ENCODE measurements at regions not wholly inside any gene's neighbourhood (a gene's known extent, or its start where the extent isn't known, plus 50 kb on each side); places are given as distances from the start of the nearest gene placed in this dataset.
"Not testable (repeated sequence)": the region's sequence is repeated elsewhere in the genome, so short reads cannot be mapped to it uniquely, and the experiment has no call there.

DNA sequence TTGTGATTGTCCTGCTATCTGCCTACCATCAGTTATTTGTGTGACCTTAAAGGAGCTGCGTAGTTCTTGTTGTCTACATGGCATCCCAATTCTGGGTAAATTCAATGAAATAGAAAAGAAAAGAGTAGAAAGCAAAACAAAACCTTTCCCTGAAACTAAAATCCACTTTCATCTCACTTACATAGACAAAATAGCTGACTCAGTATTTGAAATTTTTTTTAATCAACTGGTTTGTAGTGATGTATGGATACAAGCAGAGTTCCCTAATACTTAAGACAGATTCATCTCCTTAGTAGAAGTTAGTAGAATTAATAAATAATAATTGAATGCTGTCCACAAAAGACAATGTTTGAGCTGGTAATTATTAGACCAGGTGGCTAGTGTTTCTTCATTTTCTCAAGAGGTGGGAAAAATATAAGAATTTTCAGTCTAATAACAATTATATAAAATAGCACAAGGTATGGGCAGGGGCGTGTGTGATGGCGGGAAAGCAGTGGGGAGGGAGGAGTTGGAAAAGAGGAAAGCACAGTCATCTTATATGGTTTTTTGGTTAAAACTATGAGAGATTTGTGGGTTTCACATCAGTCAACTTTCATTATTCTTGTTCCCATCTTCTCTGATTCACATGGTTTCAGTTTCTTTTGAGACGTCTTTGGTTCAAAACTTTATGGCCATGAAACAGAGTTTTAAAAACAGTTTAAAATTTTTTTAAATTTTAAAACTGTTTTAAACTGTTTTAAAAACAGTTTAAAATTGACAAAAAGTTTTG, 275.2 kb downstream of the SPRY1 start:
- WGBS: 80% methylated on average over 4 of the region's 4 CpGs
- no peak for DNase-seq (ENCODE audit: extremely low spot score)
- no peak overlapping the region for H3K27ac ChIP-seq (ENCODE audit: low read depth)
- no peaks in the 10 kb centered on the region for H3K36me3 ChIP-seq (ENCODE audit: insufficient read depth)
- H3K4me1 ChIP-seq (ENCODE audit: insufficient read depth): no peaks in the 10 kb centered on the region
- no peak overlapping the region for H3K4me3 ChIP-seq (ENCODE audit: low read depth, low read length)

DNA sequence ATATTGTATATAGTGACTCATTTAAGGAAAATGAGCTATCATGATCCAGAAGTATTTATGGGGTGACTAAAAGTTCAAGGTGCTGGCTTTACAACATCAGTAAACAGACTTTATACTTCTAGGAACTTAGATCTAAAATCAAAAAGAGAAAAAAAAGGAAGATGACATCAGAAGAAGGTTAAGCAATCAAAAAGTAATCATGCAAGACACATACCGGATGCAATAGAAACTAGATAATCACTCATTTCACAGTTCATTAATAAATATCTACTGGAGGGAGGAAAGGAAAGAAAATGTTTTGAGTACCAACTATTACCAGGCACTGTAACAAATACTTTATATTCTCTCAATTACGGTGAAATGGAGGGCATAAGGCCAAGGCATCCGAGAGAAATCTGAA, 276.4 kb downstream of the SPRY1 start:
- H3K36me3 ChIP-seq (ENCODE audit: insufficient read depth): no peaks in the 10 kb centered on the region
- no peak for DNase-seq (ENCODE audit: extremely low spot score)
- no peak overlapping the region for H3K27ac ChIP-seq (ENCODE audit: low read depth)
- no peaks in the 10 kb centered on the region for H3K4me1 ChIP-seq (ENCODE audit: insufficient read depth)
- H3K4me3 ChIP-seq (ENCODE audit: low read depth, low read length): no peak overlapping the region
- WGBS: 56% methylated on average over 3 of the region's 3 CpGs

DNA sequence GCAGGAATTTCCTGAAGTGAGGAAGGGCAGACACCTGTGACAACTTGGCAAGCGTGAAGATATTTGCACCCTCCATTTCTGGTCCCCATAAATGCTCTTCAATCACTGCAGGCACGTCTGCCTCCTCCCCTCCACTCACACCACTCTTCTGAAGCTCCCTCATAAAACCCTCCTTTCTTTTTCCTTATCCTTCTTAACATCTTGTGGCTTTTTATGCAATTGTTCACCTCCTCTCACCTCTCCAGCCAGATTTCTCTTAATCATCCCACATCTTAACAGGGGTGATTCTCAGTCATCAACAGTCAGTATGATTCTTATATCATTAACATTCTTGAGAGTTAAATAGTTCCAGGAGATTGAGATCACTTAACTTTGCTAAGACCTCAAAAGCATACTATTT, 277.4 kb downstream of the SPRY1 start:
- WGBS: 74% methylated on average over 2 of the region's 2 CpGs
- H3K36me3 ChIP-seq (ENCODE audit: insufficient read depth): no peaks in the 10 kb centered on the region
- H3K4me3 ChIP-seq (ENCODE audit: low read depth, low read length): no peak overlapping the region
- H3K4me1 ChIP-seq (ENCODE audit: insufficient read depth): no peaks in the 10 kb centered on the region
- no peak overlapping the region for H3K27ac ChIP-seq (ENCODE audit: low read depth)
- DNase-seq (ENCODE audit: extremely low spot score): no peak

DNA sequence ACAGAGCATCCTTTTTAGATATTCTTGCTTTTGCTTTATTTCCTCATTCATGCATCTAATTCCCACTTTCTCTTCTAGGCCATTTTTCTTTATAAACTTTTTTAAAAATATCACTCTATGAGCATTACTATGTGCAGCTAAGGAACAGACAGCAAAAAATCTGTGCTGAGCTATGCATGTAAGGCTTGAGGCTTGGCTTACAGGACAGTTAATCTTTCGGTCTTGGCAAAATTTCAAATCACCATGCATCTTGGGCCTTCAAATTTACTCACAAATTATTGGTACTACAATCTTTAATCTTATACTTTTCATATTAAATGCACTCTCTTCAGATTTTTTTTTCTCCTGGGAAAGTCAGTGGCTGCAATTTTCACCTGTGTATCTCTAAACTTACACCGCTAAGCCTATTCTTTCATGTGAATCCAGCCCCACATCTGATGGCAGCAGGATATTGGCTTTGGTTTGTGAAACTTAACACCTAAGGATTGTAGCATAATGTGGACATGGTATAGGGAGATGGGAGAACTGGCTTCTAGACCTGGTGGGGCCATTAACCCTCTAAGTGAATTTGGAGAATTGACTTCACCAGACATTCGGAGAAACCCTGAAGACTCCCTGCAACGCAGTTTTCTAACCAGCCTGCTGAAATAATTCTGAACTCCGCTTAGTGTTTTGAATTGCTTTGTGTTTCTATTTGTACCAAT, 278.3 kb downstream of the SPRY1 start:
- Histone ChIP-seq H3K4me3 (ENCODE audit: low read depth, low read length) (no peak overlapping the region), H3K27ac (ENCODE audit: low read depth) (peak overlapping the region; percentile 6), H3K36me3 (ENCODE audit: insufficient read depth) (no peaks in the 10 kb centered on the region), H3K4me1 (ENCODE audit: insufficient read depth) (no peaks in the 10 kb centered on the region)
- no peak for DNase-seq (ENCODE audit: extremely low spot score)
- WGBS: 80% methylated on average over 5 of the region's 5 CpGs

DNA sequence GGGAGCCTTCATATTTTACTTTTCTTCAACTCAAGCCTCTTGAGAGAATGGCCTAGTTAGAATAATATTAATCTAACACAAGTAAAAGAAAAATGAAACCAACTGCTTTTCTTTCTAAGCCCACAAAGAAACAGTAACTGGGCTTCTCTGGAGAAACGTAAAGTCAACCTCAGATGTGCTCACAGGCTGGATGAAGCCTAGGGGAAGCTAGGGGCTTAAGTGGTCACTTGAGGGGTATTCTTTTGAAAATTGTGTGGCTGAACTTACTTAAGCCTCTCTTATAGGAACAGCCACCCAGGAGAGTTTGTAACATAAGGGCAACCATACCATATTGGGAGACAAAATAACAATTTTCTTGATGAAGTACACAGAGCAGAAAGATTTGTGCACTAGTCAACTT, 279.0 kb downstream of the SPRY1 start:
- H3K36me3 ChIP-seq (ENCODE audit: insufficient read depth): no peaks in the 10 kb centered on the region
- H3K27ac ChIP-seq (ENCODE audit: low read depth): peak overlapping the region; percentile 6
- H3K4me1 ChIP-seq (ENCODE audit: insufficient read depth): no peaks in the 10 kb centered on the region
- H3K4me3 ChIP-seq (ENCODE audit: low read depth, low read length): no peak overlapping the region
- DNase-seq (ENCODE audit: extremely low spot score): no peak
- WGBS: 49% methylated on average over 1 of the region's 1 CpG

DNA sequence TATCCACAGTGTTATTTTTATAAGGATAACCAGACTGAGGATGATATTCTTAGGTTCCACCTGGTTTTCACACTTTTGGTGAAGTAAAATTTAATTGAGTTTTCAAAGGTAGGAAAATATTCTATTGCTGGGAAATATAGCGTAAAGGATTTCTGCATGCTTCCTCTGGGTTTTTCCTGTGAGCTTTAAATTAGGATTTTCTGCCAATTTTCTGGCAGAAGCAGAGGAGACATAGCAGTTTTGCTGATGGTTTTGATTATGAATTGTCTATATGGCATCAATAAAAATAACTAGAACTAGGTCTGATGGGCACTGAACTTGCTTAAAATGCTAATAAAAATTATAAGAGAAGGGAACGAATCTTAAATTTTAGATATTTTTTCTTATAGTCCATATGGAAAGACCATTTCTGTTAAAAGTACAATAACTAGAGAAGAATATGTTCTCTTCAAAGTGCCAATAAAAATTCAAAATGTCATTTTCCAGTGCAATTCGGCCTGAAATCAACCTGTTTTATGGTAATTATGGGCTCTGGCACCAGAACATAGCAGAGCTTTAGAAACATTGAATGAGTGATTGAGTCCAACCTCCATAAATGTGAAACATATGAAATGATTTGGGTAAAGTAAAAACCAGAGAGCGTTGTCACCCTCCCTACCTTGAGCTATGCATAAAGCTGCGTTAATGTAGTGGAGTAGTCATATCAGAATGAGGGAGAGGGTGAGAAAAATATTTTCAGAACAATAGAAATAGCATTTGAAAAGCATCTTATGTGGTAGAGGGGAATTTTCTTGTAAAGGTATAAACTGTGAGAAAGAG, 279.7 kb downstream of the SPRY1 start:
- H3K27ac ChIP-seq (ENCODE audit: low read depth): no peak overlapping the region
- H3K4me1 ChIP-seq (ENCODE audit: insufficient read depth): no peaks in the 10 kb centered on the region
- H3K36me3 ChIP-seq (ENCODE audit: insufficient read depth): no peaks in the 10 kb centered on the region
- WGBS: 95% methylated on average over 5 of the region's 5 CpGs
- no peak overlapping the region for H3K4me3 ChIP-seq (ENCODE audit: low read depth, low read length)
- DNase-seq (ENCODE audit: extremely low spot score): no peak

DNA sequence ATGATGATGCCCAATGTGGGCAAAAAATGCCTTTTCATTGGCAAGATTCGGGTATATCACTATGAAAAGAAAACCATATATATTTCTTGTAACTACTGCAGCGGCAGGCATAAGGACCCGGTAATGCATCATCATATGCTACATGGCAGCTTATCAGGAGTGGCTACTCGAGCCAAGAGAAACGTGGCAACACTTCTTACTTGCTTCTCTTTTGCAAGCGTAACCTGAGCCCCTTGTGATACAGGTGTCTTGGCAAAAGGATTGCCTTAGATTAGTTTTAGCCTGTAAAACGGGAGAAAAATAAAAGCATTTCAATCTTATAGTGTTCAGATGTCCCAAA, 280.3 kb downstream of the SPRY1 start:
- Histone ChIP-seq H3K4me1 (ENCODE audit: insufficient read depth) (no peaks in the 10 kb centered on the region), H3K36me3 (ENCODE audit: insufficient read depth) (no peaks in the 10 kb centered on the region), H3K4me3 (ENCODE audit: low read depth, low read length) (no peak overlapping the region), H3K27ac (ENCODE audit: low read depth) (no peak overlapping the region)
- WGBS: 88% methylated on average over 7 of the region's 7 CpGs
- no peak for DNase-seq (ENCODE audit: extremely low spot score)

DNA sequence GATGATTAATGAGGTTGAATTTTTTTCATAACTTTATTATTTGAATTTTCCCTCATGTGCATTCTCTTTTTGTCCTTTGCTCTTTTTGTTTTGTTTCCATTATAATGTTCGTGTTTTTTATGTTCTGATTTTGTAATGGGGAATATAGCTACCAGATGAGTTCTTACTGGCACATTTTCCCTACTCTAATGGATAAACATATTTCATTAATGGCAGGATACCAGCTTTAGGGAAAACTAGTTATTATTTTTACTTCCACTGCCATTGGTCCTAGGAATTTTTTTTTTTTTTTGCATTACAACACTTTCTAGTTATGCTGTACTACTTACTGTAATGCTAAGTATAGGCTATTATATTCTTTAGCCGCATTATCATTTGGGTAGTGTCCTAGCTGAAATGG, 286.3 kb downstream of the SPRY1 start:
- H3K36me3 ChIP-seq (ENCODE audit: insufficient read depth): no peaks in the 10 kb centered on the region
- no peak overlapping the region for H3K27ac ChIP-seq (ENCODE audit: low read depth)
- no peak for DNase-seq (ENCODE audit: extremely low spot score)
- no peaks in the 10 kb centered on the region for H3K4me1 ChIP-seq (ENCODE audit: insufficient read depth)
- no peak overlapping the region for H3K4me3 ChIP-seq (ENCODE audit: low read depth, low read length)
- WGBS: 94% methylated on average over 2 of the region's 2 CpGs

DNA sequence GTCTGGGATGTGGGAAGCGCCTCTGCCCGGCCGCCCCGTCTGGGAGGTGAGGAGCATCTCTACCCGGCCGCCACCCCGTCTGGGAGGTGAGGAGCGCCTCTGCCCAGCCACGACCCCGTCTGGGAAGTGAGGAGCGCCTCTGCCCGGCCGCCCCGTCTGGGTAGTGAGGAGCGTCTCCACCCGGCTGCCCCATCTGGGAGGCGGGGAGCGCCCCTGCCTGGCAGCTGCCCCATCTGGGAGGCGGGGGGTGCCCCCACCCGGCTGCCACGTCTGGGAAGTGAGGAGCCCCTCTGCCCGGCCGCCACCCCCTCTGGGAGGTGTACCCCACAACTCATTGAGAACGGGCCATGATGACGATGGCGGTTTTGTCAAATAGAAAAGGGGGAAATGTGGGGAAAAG, 288.3 kb downstream of the SPRY1 start:
- H3K4me1 ChIP-seq (ENCODE audit: insufficient read depth); DNase-seq (ENCODE audit: extremely low spot score); H3K36me3 ChIP-seq (ENCODE audit: insufficient read depth); H3K4me3 ChIP-seq (ENCODE audit: low read depth, low read length); H3K27ac ChIP-seq (ENCODE audit: low read depth): not testable (repeated sequence)
- 91% methylated on average over 26 of the region's 26 CpGs for WGBS

DNA sequence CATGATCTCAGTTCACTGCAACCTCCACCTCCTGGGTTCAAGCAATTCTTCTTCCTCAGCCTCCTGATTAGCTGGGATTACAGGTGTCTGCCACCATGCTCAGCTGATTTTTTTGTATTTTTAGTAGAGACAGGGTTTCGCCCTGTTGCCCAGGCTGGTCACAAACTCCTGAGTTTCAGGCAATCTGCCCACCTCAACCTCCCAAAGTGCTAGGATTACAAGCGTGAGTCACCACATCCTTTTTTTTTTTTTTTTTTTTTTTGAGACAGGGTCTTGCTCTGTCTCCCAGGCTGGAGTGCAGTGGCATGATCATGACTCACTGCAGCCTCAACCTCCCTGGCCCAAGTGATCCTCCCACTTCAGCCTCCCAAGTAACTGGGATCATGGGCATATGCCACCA, 298.9 kb downstream of the SPRY1 start:
- not testable (repeated sequence) for H3K27ac ChIP-seq (ENCODE audit: low read depth); H3K4me3 ChIP-seq (ENCODE audit: low read depth, low read length); H3K36me3 ChIP-seq (ENCODE audit: insufficient read depth); DNase-seq (ENCODE audit: extremely low spot score); H3K4me1 ChIP-seq (ENCODE audit: insufficient read depth)
- WGBS: 99% methylated on average over 2 of the region's 2 CpGs

DNA sequence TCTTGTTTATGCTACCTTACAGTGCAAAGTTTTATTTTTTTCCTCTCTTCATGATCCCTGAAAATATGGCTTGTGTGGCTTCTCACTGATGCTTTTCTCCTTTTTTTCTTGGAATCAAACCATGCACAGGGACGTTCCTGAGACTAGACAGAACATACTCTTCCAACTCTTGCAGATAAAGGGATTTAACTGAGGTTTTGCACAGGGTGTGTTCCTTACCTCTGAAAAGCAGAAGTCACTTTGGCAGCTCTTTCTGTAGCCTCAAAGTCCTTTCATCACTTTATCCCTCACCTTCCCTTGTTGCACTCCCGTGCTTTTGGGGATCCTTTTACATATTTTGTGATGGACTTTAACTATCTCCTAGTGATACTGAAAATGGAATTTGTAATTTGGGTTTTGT, 300.1 kb downstream of the SPRY1 start:
- H3K4me1 ChIP-seq (ENCODE audit: insufficient read depth): no peaks in the 10 kb centered on the region
- H3K4me3 ChIP-seq (ENCODE audit: low read depth, low read length): no peak overlapping the region
- WGBS: 31% methylated on average over 2 of the region's 2 CpGs
- DNase-seq (ENCODE audit: extremely low spot score): no peak
- no peak overlapping the region for H3K27ac ChIP-seq (ENCODE audit: low read depth)
- H3K36me3 ChIP-seq (ENCODE audit: insufficient read depth): no peaks in the 10 kb centered on the region

DNA sequence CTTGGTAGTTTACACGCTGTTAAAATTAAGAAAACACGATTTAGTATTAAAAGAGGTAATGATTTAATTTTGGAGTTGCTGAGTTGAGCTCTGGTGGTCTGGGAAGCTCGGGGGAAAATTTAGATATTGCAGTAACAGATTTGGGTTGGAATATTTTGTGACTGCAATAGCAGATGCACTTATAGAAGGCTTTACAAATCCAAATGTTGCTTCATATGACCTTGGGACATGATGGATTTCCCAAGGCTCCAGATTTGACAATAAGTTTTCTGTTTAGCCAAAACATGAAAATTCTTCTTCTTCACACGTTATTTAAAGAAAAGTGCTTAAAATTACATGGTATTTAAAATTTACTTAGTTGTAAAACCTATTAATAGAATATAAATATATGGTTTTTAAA, 302.0 kb downstream of the SPRY1 start:
- Histone ChIP-seq H3K27ac (ENCODE audit: low read depth) (no peak overlapping the region), H3K4me3 (ENCODE audit: low read depth, low read length) (no peak overlapping the region), H3K4me1 (ENCODE audit: insufficient read depth) (no peaks in the 10 kb centered on the region), H3K36me3 (ENCODE audit: insufficient read depth) (no peaks in the 10 kb centered on the region)
- no peak for DNase-seq (ENCODE audit: extremely low spot score)
- 85% methylated on average over 4 of the region's 4 CpGs for WGBS

DNA sequence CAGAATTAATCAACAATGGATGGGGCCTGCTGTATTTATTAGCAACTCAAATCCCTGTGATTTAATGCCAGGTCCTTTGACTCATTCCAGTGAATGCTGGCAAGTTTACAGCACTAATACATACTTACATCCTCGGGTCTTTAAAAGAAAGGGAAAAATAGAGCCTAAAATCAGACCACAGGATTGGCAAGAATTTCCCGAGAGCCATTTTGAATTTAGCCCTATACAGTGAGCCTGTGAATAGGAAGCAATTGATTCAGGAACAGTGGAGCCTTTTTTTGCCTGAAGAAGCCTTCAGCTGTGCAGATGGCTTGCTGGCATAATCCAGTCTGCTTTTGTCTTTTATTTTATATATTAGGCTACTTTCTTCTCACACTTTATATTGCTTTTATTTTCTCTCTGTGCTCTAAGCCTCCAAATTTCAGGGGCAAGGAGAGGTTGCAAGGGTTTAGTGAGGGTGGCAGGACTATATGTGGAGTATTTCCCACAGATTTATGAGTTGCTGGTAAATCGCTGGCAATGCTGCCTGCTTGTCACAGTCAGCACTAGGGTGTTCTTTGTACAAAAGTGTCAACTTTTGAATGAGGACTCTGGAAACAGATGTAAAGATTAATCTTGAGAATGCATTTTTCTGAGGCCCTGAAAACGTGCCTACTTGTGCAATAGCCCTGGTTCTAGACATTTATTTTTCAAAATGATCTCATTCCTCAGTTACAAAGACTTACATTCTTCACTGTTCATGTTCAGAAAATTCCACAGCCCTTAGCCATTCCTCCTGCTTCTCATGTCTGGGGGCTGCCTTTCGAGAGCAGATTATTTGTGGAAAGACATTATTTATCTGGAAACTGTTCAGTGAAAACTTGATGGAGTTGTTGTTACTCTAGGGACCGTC, 303.5 kb downstream of the SPRY1 start:
- WGBS: 30% methylated on average over 6 of the region's 6 CpGs
- Histone ChIP-seq H3K4me3 (ENCODE audit: low read depth, low read length) (no peak overlapping the region), H3K4me1 (ENCODE audit: insufficient read depth) (no peaks in the 10 kb centered on the region), H3K27ac (ENCODE audit: low read depth) (no peak overlapping the region), H3K36me3 (ENCODE audit: insufficient read depth) (no peaks in the 10 kb centered on the region)
- DNase-seq (ENCODE audit: extremely low spot score): peak; percentile 17
